ENCODE measurements at regions not wholly inside any gene's neighbourhood (a gene's known extent, or its start where the extent isn't known, plus 50 kb on each side); places are given as distances from the start of the nearest gene placed in this dataset.
A peak's percentile ranks its signal among the peaks of the same experiment; 100 is the strongest.

DNA sequence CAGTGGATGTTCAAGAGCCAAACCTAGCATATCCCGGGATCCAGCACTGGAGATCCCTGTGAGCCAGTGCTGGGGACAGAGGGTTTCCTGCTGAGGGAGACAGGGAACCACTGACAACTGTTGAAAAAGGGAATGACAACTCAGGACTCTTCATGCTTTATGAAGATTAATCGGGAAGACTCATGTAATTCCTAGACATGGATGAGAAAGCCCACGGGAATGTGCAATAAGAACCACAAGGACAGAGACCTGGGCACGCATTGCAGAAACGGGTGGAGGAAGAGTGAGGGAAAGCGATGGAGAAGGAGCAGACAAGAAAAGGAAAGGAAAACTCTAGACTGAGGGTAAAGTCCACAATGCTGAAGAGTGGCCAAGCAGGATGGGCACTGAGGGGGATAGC is 296.0 kb downstream of the PCNX1 start:
- no peak overlapping the region for H3K4me3 ChIP-seq (ENCODE audit: low read length)
- TF ChIP-seq CTCF (conservative IDR thresholded peaks at IDR 0.05; ENCODE audit: low read length), result no peak
- DNase-seq (ENCODE audit: low read depth), result peak; percentile 68

- DNase-seq (ENCODE audit: low read depth), result no peak
- no peak for TF ChIP-seq CTCF (conservative IDR thresholded peaks at IDR 0.05; ENCODE audit: low read length)
- no peak overlapping the region for H3K4me3 ChIP-seq (ENCODE audit: low read length)
These were observed 297.0 kb downstream of the PCNX1 start for GRCh38 chr14:71204231-71204630.

DNA sequence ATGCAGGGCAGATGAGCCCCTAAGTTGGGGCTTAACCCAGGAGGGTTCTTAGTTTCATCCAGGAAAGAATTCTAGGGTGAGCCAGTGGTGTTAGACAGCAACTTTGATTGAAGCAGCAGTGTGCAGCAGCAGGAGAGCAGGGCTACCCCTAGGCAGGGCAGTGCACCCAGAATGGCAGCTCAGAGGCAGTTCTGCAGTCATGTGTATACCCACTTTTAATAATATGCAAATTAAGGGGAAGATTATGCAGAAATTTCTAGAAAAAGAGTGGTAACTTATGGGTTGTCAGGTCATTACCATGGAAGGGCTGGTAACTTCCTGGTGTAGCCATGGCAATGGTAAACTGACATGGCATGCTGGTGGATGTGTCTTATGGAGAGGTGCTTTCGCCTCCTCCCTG is 297.5 kb downstream of the PCNX1 start:
- DNase-seq (ENCODE audit: low read depth), result no peak

DNA sequence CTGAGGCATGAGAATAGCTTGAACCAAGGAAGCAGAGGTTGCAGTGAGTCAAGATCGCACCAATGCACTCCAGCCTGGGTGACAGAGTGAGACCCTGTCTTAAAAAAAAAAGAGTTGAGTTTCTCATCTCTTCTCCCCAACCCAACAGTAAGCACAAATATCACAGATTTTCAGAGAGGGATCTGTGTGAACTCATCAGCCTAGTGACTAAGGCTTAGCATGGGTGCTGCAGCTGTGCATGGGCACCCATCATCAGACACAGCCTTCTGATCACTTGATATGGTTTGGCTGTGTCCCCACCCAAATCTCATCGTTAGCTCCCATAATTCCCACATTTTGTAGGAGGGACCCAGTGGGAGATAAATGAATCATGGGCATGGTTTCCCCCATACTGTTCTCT is 298.9 kb downstream of the PCNX1 start:
- no peak for DNase-seq (ENCODE audit: low read depth)

More for the DNA sequence above, 297.5 kb downstream of the PCNX1 start:
- TF ChIP-seq CTCF (conservative IDR thresholded peaks at IDR 0.05; ENCODE audit: low read length), result no peak
- no peak overlapping the region for H3K4me3 ChIP-seq (ENCODE audit: low read length)

DNA sequence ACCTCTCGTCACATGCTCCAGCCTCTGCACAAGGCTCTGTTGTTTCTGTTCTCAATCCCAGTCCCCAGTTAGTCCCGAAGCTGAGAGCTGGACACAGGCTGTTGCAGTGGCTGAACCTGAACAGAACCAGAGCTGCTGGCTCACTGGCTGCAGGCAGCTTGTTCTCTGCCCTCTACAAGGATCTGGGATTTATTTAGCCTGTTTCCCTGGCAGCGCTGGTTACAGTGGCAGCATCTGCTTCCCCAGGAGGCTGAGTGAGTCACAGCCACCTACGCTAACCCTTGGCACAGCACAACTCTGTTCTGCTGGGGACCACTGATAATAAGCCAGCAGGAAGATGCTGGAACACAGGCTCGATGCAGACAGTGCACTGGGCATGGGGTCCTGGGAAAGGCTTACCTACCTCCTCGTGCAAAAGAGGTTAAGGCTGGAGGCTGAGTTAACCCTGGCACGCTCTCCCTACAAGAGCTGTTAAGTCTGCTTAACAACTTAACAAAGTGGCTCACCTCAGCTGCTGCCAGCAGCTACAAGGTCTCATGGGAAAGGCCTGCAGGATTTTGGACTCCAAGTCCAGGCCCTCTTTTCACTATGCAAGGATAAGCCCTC is 299.6 kb downstream of the PCNX1 start:
- H3K4me3 ChIP-seq (ENCODE audit: low read length), result no peak overlapping the region
- TF ChIP-seq CTCF (conservative IDR thresholded peaks at IDR 0.05; ENCODE audit: low read length), result no peak
- peak; percentile 90 for DNase-seq (ENCODE audit: low read depth)

More for the DNA sequence above, 298.9 kb downstream of the PCNX1 start:
- H3K4me3 ChIP-seq (ENCODE audit: low read length), result no peak overlapping the region
- no peak for TF ChIP-seq CTCF (conservative IDR thresholded peaks at IDR 0.05; ENCODE audit: low read length)

DNA sequence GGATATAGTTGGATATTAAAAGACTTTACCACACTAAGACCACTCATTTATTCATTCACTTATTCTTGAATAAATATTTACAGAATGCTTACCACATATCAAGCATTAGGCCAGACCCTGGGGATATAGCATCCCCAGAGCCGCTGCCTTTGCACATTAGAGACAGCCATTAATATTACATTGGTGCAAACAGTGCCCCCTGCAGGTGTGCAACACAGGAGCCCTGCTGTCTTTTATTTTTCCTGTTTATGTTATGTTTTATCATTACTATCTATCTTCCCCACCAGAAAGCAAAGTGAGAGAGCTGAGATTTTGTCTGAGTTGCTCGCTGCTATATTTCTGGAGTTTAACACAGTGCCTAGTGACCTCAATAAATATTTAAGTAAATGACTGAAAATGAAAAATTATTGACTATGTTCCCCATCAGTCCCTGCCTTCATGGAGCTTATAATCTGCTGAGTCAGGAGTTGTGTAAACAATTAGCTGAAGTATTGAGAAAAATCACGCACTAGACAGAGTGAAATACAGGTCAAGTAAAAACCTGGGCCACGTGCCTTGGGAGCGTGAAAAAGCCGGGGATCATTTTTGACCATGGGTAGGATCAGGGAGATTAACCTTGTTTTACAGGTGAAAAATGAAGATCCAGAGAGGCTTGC is 301.6 kb downstream of the PCNX1 start:
- TF ChIP-seq CTCF (conservative IDR thresholded peaks at IDR 0.05; ENCODE audit: low read length), result no peak
- no peak overlapping the region for H3K4me3 ChIP-seq (ENCODE audit: low read length)
- DNase-seq (ENCODE audit: low read depth), result no peak

DNA sequence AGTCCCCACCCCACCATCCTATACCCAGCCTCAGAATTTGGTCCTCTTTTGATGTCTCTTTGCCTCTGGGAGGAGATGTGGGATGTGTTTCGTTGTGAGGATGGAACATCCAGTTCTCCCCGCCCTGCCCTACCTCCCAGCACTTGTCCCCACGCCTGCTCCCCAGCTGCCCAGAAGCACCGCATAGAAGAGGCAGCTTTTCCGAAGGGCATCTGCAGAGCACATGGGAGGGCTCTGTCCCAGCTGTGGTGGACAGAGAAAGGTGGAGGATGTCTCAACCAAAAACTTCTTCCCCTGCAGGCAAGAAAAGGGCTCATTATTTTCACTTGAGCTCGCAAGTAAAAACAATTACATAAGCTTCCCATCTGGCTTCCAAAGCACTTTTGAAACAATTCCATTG is 302.6 kb downstream of the PCNX1 start:
- no peak overlapping the region for H3K4me3 ChIP-seq (ENCODE audit: low read length)
- DNase-seq (ENCODE audit: low read depth), result peak; percentile 62
- TF ChIP-seq CTCF (conservative IDR thresholded peaks at IDR 0.05; ENCODE audit: low read length), result 0 out of 2 replicates have a peak, but pooled peaks have one; percentile 2
